ENCODE measurements at regions not wholly inside any gene's neighbourhood (a gene's known extent, or its start where the extent isn't known, plus 50 kb on each side); places are given as distances from the start of the nearest gene placed in this dataset.

GRCh38 chr6:144416773-144417172 is 131.6 kb downstream of the UTRN start:
- intact Hi-C loops (cut with DNase I; ENCODE audit: low total_unique reads), result no loop called here
- Histone ChIP-seq H3K27me3 (no peaks in the 10 kb centered on the region), H3K4me1 (peaks cover 4 to 38% (median 22%) of the 10 kb centered on the region in 4 donors), H3K36me3 (no peaks in the 10 kb centered on the region), H3K9me3 (no peaks in the 10 kb centered on the region), H3K4me3 (no peak overlapping the region), H3K27ac (no peak overlapping the region)
- TF ChIP-seq CTCF (IDR thresholded peaks at IDR 0.05) (no peak), EP300 (IDR thresholded peaks at IDR 0.05) (no peak), POLR2A (IDR thresholded peaks at IDR 0.05) (no peak), POLR2AphosphoS5 (IDR thresholded peaks at IDR 0.05) (no peak)
- no peak for DNase-seq
- 41 to 91% (median 85%) methylated on average over 1 of the region's 1 CpG for WGBS, 5 donors

- H3K27ac ChIP-seq, result no peak overlapping the region
- no peaks in the 10 kb centered on the region for H3K27me3 ChIP-seq
- H3K4me1 ChIP-seq, result peaks cover 4 to 31% (median 20%) of the 10 kb centered on the region in 4 donors
- intact Hi-C loops (cut with DNase I; ENCODE audit: low total_unique reads), result no loop called here
- H3K36me3 ChIP-seq, result peaks cover 0 to 9% (median 4%) of the 10 kb centered on the region in 4 donors
- no peak overlapping the region for H3K4me3 ChIP-seq
- no peaks in the 10 kb centered on the region for H3K9me3 ChIP-seq
- TF ChIP-seq CTCF (IDR thresholded peaks at IDR 0.05) (no peak), POLR2A (IDR thresholded peaks at IDR 0.05) (no peak), POLR2AphosphoS5 (IDR thresholded peaks at IDR 0.05) (no peak), EP300 (IDR thresholded peaks at IDR 0.05) (no peak)
- DNase-seq, result no peak
Measured at GRCh38 chr6:144417681-144418080, 132.5 kb downstream of the UTRN start.

GRCh38 chr6:144418959-144419545 is 133.9 kb downstream of the UTRN start:
- 79 to 87% (median 83%) methylated on average over 6 of the region's 6 CpGs for WGBS, 5 donors
- TF ChIP-seq POLR2A (IDR thresholded peaks at IDR 0.05), result no peak
- TF ChIP-seq CTCF (IDR thresholded peaks at IDR 0.05), result no peak
- no peak for TF ChIP-seq POLR2AphosphoS5 (IDR thresholded peaks at IDR 0.05)
- TF ChIP-seq EP300 (IDR thresholded peaks at IDR 0.05), result no peak
- Histone ChIP-seq H3K4me3 (no peak overlapping the region), H3K27ac (no peak overlapping the region), H3K4me1 (peaks cover 0 to 27% (median 17%) of the 10 kb centered on the region in 4 donors), H3K9me3 (no peaks in the 10 kb centered on the region), H3K36me3 (peaks cover 7 to 22% (median 17%) of the 10 kb centered on the region in 4 donors), H3K27me3 (no peaks in the 10 kb centered on the region)
- intact Hi-C loops (cut with DNase I; ENCODE audit: low total_unique reads), result no loop called here
- no peak for DNase-seq

GRCh38 chr6:144423167-144423566 is 138.0 kb downstream of the UTRN start:
- no peak for TF ChIP-seq POLR2A (IDR thresholded peaks at IDR 0.05)
- no peak for TF ChIP-seq POLR2AphosphoS5 (IDR thresholded peaks at IDR 0.05)
- TF ChIP-seq CTCF (IDR thresholded peaks at IDR 0.05), result no peak
- no peak for TF ChIP-seq EP300 (IDR thresholded peaks at IDR 0.05)
- DNase-seq, result no peak
- Histone ChIP-seq H3K36me3 (peaks cover 9 to 52% (median 45%) of the 10 kb centered on the region in 4 donors), H3K27ac (no peak overlapping the region), H3K9me3 (no peaks in the 10 kb centered on the region), H3K4me1 (peaks cover 0 to 7% (median 2%) of the 10 kb centered on the region in 4 donors), H3K4me3 (no peak overlapping the region), H3K27me3 (no peaks in the 10 kb centered on the region)
- intact Hi-C loops (cut with DNase I; ENCODE audit: low total_unique reads), result no loop called here
- 51 to 69% (median 58%) methylated on average over 3 of the region's 3 CpGs for WGBS, 5 donors
